ENCODE measurements at regions not wholly inside any gene's neighbourhood (a gene's known extent, or its start where the extent isn't known, plus 50 kb on each side); places are given as distances from the start of the nearest gene placed in this dataset.

- TF ChIP-seq ELF3 (CRISPR knock-in tag; IDR thresholded peaks at IDR 0.05) (no peak), CAMTA2 (CRISPR knock-in tag; IDR thresholded peaks at IDR 0.05; ENCODE audit: borderline replicate concordance) (no peak), NR1H2 (CRISPR knock-in tag; IDR thresholded peaks at IDR 0.05; ENCODE audit: borderline replicate concordance, low read depth) (no peak), FOXA1 (IDR thresholded peaks at IDR 0.05) (no peak), FOXA1 (CRISPR knock-in tag; IDR thresholded peaks at IDR 0.05) (no peak), GFI1 (CRISPR knock-in tag; IDR thresholded peaks at IDR 0.05; ENCODE audit: borderline replicate concordance) (no peak), CTCF (CRISPR knock-in tag; IDR thresholded peaks at IDR 0.05) (no peak), ELF4 (CRISPR knock-in tag; IDR thresholded peaks at IDR 0.05; ENCODE audit: borderline replicate concordance) (no peak), IRF9 (CRISPR knock-in tag; IDR thresholded peaks at IDR 0.05; ENCODE audit: borderline replicate concordance) (no peak), MAFF (IDR thresholded peaks at IDR 0.05; ENCODE audit: low read depth, low read length) (no peak), IRF1 (CRISPR knock-in tag; IDR thresholded peaks at IDR 0.05; ENCODE audit: low read depth) (no peak), DPF2 (CRISPR knock-in tag; IDR thresholded peaks at IDR 0.05; ENCODE audit: borderline replicate concordance, low read depth) (no peak)
Measured at GRCh38 chr11:70630816-70631623, 232.7 kb downstream of the CTTN start.
